Progenitor cell of endocrine pancreas (in vitro differentiated cells): ENCODE measurements at regions not wholly inside any gene's neighbourhood (a gene's known extent, or its start where the extent isn't known, plus 50 kb on each side); places are given as distances from the start of the nearest gene placed in this dataset.

Experiments
- DNase-seq: peaks from one replicate; pipeline ENCODE4 v3.0.0; 2021; ENCODE audit warnings: low spot score; ENCODE audit not compliant: unreplicated experiment
- H3K27ac Mint-ChIP-seq: 2 replicates; pipeline ENCODE4 v1.8.0; 2021; ENCODE audit warnings: mild to moderate bottlenecking, moderate library complexity, mixed read lengths
- H3K27me3 Mint-ChIP-seq: 2 replicates; pipeline ENCODE4 v1.8.0; 2021; ENCODE audit warnings: mixed read lengths
- H3K36me3 Mint-ChIP-seq: 2 replicates; pipeline ENCODE4 v1.8.0; 2022; ENCODE audit warnings: mixed read lengths; ENCODE audit not compliant: insufficient read depth
- H3K4me1 Mint-ChIP-seq: 2 replicates; pipeline ENCODE4 v1.8.0; 2021; ENCODE audit warnings: low read depth, mixed read lengths
- H3K4me3 Mint-ChIP-seq: 2 replicates; pipeline ENCODE4 v1.8.0; 2021; ENCODE audit warnings: low read depth, mild to moderate bottlenecking, moderate library complexity, mixed read lengths
- H3K9me3 Mint-ChIP-seq: 2 replicates; pipeline ENCODE4 v1.8.0; 2021; ENCODE audit warnings: low read depth, mixed read lengths
- TF ChIP-seq, protein P1 (sequence below): fragments of 200-600 bp; sonication (generic); IDR thresholded peaks from one replicate; pipeline ENCODE4 v1.5.0; 2021; ENCODE audit warnings: antibody characterized with exemption, mild to moderate bottlenecking; ENCODE audit not compliant: unreplicated experiment

DNA sequence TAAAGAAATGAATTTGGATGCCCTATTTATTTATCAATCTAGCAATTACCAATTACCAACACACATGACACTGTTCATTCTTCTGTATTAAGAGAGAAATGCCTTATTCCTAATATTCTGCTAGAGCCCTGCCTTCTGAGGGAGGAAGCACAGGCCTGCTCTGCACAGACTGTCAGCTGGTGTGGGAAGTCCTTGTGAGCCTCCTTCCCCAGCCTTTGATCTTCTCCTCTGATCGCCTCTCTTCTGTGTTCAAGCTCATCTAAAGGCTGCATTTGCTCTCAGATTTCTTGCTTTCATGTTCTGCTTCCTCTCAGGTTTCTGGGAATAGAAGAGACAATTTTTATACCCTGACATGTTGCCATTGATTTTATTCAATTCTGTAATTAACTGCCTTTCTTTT, 290.6 kb upstream of the UMPS start:
- Mint-ChIP-seq H3K27ac (no peak overlapping the region), H3K9me3 (no peaks in the 10 kb centered on the region), H3K4me3 (no peak overlapping the region), H3K36me3 (peaks cover 34% of the 10 kb centered on the region), H3K4me1 (peaks cover 2% of the 10 kb centered on the region), H3K27me3 (no peaks in the 10 kb centered on the region)
- TF ChIP-seq, protein P1, sequence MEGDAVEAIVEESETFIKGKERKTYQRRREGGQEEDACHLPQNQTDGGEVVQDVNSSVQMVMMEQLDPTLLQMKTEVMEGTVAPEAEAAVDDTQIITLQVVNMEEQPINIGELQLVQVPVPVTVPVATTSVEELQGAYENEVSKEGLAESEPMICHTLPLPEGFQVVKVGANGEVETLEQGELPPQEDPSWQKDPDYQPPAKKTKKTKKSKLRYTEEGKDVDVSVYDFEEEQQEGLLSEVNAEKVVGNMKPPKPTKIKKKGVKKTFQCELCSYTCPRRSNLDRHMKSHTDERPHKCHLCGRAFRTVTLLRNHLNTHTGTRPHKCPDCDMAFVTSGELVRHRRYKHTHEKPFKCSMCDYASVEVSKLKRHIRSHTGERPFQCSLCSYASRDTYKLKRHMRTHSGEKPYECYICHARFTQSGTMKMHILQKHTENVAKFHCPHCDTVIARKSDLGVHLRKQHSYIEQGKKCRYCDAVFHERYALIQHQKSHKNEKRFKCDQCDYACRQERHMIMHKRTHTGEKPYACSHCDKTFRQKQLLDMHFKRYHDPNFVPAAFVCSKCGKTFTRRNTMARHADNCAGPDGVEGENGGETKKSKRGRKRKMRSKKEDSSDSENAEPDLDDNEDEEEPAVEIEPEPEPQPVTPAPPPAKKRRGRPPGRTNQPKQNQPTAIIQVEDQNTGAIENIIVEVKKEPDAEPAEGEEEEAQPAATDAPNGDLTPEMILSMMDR, result no peak
- no peak for DNase-seq

DNA sequence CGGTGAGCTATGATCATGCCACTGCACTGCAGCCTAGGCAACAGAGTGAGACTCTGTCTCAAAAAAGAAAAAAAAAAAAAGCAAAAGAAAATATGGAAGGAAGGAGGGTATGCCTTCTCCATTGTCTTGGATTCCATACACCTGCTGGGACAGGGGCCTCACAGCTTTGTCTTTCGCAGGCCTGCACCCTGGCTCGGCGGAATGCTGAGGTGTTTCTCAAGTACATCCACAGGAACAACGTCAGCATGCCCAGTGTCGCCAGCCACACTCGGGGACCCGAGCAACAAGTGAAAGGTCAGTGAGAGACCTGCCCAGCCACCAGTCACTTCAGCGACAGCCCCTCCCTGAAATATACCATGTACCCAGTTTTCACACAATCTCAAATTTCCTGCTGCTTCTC, 288.5 kb upstream of the UMPS start:
- Mint-ChIP-seq H3K36me3 (peaks cover 20% of the 10 kb centered on the region), H3K4me1 (peaks cover 2% of the 10 kb centered on the region), H3K4me3 (no peak overlapping the region), H3K27me3 (no peaks in the 10 kb centered on the region), H3K9me3 (no peaks in the 10 kb centered on the region), H3K27ac (no peak overlapping the region)
- DNase-seq, result no peak
- TF ChIP-seq, protein P1, result no peak

- DNase-seq, result no peak
- H3K4me1 Mint-ChIP-seq, result peaks cover 2% of the 10 kb centered on the region
- H3K4me3 Mint-ChIP-seq, result no peak overlapping the region
- no peak overlapping the region for H3K27ac Mint-ChIP-seq
- TF ChIP-seq, protein P1, result no peak
- H3K36me3 Mint-ChIP-seq, result peaks cover 18% of the 10 kb centered on the region
- H3K9me3 Mint-ChIP-seq, result no peaks in the 10 kb centered on the region
- no peaks in the 10 kb centered on the region for H3K27me3 Mint-ChIP-seq
Measured at GRCh38 chr3:124442463-124442862, 287.8 kb upstream of the UMPS start.

- H3K36me3 Mint-ChIP-seq, result peaks cover 18% of the 10 kb centered on the region
- no peaks in the 10 kb centered on the region for H3K27me3 Mint-ChIP-seq
- peaks cover 2% of the 10 kb centered on the region for H3K4me1 Mint-ChIP-seq
- TF ChIP-seq, protein P1, result no peak
- no peak overlapping the region for H3K27ac Mint-ChIP-seq
- no peaks in the 10 kb centered on the region for H3K9me3 Mint-ChIP-seq
- DNase-seq, result no peak
- no peak overlapping the region for H3K4me3 Mint-ChIP-seq
Measured at GRCh38 chr3:124443446-124443845, 286.8 kb upstream of the UMPS start.

DNA sequence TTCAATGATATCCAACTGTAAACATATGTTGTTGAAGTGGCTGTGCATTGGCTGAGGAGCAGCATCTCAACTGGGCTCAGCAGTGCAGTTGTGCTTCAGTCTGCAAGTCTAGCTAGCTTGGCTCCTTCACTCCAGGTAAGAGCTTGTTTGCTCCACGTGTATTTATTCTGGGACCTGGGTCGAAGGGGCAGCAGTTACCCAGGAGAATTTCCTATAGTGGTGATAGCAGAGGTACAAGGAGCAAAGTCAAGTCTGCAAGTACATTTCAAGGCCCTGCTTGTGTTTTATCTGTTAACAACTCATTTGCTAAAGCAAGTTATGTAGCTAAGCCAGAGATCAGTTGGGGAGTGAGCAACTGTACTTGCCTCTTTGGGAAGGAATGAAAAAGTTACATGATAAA, 286.2 kb upstream of the UMPS start:
- H3K4me1 Mint-ChIP-seq, result peaks cover 2% of the 10 kb centered on the region
- DNase-seq, result no peak
- H3K36me3 Mint-ChIP-seq, result peaks cover 18% of the 10 kb centered on the region
- TF ChIP-seq, protein P1, result no peak
- no peak overlapping the region for H3K4me3 Mint-ChIP-seq
- H3K9me3 Mint-ChIP-seq, result no peaks in the 10 kb centered on the region
- H3K27ac Mint-ChIP-seq, result no peak overlapping the region
- no peaks in the 10 kb centered on the region for H3K27me3 Mint-ChIP-seq

GRCh38 chr3:124444896-124445295, 285.4 kb upstream of the UMPS start:
- no peak overlapping the region for H3K4me3 Mint-ChIP-seq
- peaks cover 22% of the 10 kb centered on the region for H3K36me3 Mint-ChIP-seq
- no peak for DNase-seq
- H3K27ac Mint-ChIP-seq, result no peak overlapping the region
- H3K27me3 Mint-ChIP-seq, result no peaks in the 10 kb centered on the region
- TF ChIP-seq, protein P1, result no peak
- H3K4me1 Mint-ChIP-seq, result peaks cover 2% of the 10 kb centered on the region
- peaks cover 3% of the 10 kb centered on the region for H3K9me3 Mint-ChIP-seq
